SKM-1 (cell line): ENCODE measurements at regions not wholly inside any gene's neighbourhood (a gene's known extent, or its start where the extent isn't known, plus 50 kb on each side); places are given as distances from the start of the nearest gene placed in this dataset.

ENCODE experiments used
- DNase-seq: peaks from one replicate; lab custom pipeline; 2025; ENCODE audit not compliant: unreplicated experiment; lab: John Stamatoyannopoulos, UW

DNA sequence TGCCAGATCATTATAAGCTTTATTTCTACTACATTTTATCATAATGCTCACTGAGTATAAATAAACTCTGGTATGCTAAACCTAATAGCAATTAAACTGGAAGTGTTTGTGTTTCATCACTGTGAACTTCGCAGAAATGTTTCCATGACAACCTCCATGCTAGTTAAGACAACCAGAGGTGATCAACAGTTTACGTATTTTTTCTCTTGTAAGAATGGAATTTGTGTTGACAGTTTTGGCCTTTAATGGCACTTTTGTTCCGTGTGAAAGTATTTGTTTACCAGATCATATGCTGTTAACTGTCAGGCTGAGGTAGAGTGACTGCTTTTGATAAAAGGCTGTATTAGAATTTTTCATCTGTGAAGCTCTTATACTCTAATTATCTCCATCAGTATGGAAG lies 212.1 kb upstream of the PPP1R3A start:
- DNase-seq, result no peak

DNA sequence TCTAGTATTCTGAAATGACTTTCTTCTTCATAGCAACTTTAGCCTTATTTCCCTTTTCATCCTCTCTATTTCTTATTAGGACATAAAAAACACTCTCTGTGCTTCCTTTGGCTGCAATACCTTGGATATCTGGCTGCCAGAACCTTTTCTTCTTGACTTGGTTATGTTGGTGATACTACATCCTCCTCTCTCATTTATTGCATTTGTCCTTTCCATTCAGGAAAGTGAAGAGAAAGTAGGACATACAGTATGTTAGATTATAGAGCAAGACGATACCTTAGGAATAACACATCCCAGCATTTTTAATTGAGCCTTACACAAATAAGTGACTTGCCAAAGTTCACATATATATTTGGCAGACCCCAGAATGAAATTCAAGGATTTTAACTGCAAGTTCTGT lies 210.1 kb upstream of the PPP1R3A start:
- DNase-seq, result no peak

DNA sequence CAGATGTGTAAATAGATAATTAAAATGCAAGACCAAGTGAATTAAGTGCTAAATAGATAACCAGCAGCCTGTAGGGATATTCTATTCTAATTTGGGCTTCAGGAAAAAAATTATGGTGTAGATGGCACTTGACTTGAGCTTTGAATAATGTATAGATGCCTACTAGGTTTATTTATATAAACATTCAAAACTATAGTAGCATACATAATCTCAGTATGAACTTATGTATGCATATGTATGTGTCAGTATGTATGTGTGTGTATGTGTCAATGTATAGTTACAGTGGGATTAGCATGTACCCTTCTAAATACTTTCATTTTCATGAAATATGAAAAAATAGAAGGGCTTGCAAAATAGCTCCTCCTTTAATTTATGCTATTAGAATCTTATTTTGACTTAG lies 207.3 kb upstream of the PPP1R3A start:
- no peak for DNase-seq

DNA sequence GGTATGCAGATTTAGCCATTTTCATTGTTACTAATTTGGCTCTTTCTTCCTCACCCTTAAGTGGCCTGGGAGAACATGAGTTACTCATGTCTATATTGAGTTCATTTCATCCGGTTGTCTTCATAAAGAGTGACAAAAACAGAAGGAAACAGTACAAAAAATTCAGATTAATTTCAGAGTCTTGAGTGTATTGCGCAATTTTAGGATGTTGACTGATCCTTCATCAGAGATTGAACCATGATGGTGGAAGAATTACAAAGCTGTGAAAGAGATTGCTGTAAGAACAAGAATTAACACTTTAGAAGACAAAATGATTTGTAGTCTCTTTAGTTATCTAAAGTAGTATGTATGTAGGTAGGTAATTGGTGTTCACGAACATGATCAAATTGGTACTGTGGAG lies 194.0 kb upstream of the PPP1R3A start:
- no peak for DNase-seq

DNA sequence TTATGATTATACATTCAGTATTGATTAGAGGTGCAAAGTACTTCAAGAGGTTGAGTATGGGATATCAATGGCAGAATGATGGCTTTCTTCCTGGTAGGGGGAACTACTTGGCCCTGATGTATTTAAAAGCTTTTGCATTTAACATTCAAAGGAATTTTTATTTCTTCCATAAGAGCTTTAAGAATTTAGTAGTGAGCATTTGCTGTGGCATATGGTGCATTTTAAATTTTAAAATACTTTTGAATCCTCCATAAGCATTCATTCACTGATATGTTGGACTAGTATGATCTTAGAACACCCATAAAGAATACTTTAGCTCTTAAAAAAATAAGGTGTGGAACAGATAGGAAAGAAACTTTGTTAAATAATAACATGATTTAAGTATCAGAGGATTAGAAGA lies 191.9 kb upstream of the PPP1R3A start:
- DNase-seq, result no peak

DNA sequence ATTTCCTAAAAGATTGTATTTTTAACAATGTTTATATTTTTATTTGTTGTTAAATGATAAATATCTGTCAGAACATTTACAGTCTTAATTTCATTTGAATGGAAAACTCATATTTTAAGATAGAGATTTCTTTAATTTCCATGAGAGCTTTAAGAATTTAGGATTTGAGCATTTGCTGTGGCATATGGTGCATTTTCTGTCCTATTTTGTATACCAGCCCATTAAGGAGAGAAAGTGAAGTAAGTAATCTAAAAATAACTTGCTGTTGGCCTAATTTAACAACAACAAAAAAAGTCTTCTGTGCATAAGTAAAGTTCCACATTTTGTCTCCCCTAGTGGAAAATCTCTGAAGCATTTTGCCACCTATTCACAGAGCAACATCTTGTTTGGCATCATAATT lies 190.9 kb upstream of the PPP1R3A start:
- DNase-seq, result no peak

DNA sequence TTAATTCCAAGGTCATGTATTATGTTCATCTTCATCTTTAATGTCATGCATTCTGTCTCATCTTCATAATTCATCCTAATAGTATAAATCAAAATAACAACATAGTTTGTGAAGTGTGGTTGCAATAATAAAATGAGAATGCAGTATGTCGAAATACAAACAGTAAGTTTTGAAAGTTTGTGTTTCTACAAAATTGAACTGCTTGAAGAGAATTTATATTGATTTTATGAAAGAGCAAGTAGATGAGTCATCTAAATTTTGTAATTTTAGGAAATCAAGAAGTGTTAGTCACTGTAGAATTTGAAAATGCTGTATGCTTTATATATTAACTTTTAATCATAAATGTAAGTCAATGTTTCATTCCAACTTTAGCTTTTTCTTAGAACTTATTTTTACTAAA lies 190.5 kb upstream of the PPP1R3A start:
- no peak for DNase-seq

DNA sequence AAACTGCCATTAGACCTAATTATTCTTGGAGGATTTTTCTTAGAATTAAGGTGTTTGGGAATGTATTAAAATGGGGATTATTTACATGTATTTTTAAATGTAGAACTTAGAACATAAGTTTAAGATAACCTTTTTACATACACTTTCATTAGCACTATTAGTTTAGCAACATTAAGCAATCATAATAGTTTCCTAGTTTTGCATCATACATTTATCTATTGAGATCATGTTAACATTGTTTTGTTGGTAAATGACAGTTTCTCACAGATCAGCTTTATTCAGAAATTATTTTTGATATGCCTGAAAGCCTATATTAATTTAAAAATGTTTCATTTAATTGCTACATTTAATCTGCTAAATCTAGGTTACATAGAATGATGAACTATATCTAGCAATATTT lies 189.7 kb upstream of the PPP1R3A start:
- DNase-seq, result no peak

DNA sequence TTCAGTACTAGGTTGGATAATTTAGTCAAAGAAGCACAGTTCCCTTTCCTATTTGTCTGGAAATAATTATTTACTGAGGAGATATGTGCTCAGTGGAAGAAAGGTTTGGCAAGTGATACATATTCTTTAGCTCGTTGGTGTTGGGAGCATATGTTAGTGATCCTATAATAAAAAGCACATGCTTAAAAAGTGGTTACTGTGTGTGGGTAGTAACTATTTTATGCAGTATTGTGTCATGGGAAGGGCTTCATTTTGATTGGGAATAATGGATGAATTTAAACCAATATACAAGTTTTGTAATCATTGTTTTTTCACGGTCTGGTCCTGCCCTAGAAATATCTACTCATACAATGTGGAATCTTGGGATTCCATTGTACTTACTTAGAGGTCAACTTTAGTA lies 188.7 kb upstream of the PPP1R3A start:
- DNase-seq, result no peak

DNA sequence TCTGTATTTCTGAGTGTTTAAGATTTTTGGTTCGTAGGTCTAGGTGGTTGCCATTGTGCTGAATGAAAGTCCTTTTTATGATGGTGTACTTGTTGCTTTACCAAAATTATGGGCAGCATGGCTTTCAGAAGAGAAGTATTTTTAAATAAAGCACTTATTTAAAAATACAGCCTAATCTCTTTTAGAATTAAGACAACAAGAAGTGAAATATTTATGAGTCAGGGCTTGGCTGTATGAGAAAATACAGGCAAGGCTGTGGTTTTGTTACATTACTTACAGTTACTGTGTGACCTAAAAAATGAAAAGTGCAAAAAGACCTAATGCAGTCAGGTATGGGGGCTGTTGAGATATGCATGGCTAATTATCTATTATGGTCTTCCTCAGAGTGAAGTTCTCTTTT lies 185.2 kb upstream of the PPP1R3A start:
- no peak for DNase-seq

DNA sequence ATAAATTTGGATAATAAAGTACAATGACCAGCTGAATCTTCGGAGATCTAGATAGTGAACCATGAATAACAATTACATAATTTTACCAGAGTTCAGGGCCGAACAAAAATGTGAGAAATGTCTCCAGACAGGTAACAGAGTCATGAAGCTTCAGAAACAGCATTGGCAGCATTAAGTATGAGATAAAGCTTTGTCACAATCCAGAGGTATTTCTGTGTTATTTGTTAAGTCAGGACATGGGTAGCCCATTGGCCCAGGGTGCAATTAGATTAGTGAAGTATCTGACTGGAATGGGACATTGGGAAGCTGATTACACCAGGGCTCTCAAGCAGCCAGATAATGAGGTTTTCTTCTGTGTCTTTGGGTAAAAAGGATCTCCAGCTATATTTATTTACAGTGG lies 184.2 kb upstream of the PPP1R3A start:
- no peak for DNase-seq

DNA sequence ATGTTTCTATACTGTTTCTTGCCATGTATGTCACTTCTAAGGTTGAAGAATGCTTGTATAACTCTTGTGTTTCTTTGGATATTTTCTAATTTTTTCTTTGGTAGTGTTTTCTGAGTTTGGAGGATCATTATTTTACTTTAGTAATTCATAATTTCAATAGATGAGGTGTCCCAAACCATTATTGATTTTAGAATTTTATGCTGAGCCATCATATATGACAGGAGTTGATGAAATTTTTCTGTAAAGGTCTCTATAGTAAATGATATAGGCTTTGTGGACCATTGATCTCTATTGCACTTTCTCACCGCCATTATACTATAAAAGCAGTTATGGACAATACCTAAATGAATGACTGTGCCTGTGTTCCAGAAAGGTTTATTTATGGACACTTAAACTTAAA lies 183.3 kb upstream of the PPP1R3A start:
- DNase-seq, result no peak

DNA sequence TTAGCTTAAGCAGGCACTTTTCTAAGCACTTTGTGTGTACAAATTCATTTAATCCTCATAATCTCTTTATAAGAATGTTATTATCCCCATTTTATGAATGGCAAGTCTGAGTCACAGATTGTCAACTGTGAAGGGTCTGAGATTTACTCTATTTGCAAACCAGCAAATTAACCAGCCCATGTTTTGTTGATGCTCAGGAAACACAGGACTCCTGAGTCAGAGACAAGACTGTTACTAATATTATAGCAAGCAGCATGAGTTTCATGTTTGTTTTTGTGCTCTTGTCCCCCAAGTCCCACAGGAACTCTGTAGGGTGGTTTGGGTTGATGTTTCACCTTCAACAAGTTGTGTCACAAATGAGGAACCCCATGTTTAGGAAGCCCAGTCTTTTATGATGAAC lies 182.0 kb upstream of the PPP1R3A start:
- no peak for DNase-seq

DNA sequence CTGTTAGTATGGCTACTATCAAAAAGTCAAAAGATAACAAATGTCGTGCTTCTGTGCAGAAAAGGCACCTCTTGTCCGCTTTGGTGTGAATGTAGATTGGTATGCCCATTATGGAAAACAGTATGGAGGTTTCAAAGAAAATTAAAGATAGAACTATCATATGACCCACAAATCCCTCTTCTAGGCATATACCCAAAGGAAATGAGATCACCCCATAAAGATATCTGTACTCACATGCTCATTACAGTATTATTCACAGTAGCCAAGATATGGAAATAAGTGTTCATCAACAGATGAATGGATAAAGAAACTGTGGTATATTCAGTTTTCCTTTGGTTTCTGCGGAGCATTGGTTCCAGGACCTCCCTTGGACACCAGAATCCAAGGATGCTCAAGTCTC lies 180.5 kb upstream of the PPP1R3A start:
- no peak for DNase-seq

DNA sequence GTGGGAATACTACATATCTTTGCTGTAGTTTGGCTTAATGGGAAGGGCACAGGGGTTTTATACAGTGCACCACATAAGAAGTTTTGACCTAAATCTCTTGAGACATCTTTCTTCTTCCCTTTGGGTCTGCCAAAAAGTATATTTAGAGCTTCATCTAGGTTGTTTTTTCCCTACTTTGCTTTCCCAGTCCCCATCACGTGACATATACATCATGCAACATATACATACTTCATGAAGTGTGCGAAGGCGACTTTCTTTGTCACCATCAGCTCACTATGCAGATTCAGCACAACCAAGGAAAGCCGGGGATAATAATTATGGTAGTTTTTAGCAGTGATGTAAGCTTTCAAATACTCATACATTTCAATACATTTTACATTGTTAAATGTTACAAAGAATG lies 177.1 kb upstream of the PPP1R3A start:
- DNase-seq, result no peak

DNA sequence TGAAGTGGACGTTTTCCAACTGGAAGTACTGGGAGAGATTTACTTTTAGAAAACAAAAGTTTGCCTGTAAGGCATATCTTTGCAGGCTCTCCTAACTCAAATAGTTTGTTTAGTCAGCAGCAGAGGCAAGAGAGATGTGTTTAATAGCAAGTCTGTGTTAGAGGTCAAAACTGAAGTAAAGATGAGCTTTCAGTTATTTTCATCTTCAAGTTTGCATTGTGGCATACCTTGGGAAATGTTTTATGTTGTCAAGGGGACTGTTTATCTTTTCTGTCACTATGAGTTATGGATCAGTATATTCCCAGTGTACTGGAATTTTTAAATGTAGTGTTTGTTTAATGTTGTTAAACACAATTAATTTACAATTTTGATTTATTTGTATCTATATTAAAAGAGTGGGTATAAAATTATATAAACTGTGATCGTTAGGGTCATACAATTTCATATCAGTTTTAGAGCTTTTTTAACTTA lies 169.7 kb upstream of the PPP1R3A start:
- DNase-seq, result no peak

DNA sequence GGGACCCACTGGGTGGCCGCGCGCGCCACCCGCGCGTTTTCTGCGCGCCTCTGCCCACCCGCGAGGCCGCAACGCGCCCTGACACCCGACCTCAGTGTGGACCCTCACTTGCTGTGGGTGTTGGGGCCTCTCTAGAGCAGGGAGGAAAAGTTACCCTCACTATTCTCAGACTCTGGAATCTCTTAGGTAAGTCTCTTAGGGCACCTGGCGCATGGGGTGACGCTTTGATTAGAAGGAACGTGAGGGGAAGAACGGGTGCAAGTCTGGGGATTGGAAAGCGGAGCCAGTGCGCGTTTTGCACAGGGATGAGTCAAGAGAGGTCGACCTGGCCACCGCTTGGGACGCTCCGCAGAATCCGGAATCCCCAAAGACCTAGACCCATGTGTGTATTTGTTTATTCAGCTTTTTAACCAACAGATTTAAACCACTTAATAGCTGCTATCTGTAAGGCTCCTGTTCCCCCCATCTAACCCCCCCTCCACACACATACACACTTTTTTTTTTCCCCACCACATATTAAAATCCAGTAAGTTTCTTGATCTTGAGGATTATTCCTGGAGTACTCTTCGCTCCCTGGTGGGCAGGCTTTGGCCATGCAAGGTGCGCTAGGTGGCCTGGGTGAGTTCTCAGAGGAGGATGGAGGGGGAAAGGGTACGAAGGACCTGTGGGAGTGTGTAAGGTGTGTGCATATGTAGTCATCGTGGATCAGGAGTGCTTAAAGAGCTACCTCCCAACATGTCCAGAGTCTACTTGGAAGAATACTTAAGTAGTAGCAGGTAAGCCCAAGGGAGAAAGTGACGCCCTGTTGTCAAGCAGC lies 169.1 kb upstream of the PPP1R3A start:
- no peak for DNase-seq

DNA sequence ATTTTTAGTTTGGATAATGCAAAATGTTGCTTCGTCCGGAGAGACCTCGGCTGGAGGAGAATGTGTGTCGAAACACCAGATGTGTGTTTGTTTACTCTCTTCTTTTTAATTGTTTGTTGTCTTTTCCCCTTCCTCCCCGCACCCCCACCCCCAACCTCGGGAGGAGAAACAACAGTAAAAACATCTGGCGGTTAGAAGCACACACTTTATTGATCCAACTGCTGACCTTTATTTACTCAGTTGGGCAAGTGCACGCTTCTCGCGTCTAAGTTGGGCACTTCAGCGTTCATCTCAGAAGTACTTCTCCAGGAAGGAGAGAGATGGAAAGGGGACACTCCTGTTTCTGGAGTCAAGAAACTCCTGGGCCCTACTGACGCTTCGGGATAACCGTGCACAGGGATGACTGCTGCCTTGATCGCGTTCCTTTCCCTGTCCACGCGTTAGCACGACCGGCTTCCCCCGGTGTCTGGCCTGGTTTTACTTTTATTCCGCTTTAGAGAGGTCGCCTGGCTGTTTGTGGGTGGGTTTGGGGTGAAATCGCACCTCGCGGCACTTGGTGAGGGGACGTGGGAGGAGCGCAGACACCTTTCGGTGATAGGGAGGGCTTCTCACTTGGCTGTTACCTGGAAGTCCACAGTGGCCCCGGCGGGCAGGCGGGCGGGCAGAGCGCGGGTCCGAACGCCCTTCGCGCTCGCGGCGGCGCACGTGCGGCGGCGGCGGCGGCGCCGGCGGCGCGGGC lies 168.3 kb upstream of the PPP1R3A start:
- no peak for DNase-seq

DNA sequence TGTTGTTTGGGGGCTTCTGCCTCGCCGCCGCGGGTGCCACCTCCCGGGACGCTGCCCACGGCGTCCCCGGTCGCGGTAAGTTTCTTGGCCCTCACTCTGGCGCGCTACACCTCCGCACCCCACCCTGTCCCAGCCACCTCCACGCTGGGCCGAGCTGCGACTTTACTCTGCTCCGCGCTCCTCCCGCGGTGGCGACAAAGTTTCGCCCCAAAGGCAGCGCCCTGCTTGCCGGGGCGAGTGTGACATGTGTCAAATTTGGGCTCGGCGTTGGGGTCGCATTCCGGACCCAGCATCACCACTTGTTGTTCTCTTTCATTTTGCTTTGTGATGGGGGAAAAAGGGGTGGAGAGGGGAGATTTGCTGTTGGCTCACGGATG lies 167.7 kb upstream of the PPP1R3A start:
- no peak for DNase-seq

DNA sequence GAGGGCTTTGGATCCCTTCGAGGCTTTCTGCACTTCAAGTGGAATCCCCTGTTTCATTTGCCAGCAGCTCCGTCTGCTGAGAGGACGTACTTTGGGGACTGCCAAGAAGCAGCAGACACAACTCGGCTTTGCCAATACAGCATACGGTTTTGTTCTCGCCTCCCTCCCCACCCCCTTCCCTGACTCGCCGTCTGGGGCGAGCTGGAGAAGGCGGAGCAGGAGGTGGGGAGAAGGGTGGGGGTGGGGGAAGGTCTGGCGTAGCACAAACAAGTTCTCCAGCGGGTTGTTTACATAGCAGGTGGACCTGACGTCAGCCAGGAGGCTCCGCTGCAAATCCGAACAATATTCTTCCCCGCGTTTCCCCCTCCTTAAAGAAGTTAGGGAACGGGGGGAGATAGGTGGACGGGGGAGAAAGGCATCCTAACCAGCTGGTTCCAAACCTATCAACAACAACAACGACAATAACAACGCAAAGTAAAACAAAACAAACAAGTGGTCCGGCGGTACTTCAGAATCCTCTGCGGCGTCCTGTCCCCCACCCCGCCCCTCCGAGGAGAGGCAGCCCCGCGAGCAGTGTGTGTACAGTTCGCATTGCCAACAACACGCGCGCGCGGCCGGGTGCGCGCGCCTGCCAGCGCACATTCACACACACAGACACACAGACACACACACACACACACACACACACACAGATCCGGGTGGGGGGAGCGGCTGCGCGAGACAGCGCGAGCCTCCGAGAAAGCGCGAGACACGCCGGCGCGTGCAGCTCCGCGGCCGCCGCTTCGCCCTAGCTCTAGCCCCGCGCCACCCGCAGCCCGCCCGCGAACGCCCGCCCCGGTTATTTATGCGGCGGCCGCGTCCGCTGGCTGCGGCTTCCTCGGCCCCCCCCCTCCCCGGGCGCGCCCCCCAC lies 167.0 kb upstream of the PPP1R3A start:
- DNase-seq, result peak; percentile 69

DNA sequence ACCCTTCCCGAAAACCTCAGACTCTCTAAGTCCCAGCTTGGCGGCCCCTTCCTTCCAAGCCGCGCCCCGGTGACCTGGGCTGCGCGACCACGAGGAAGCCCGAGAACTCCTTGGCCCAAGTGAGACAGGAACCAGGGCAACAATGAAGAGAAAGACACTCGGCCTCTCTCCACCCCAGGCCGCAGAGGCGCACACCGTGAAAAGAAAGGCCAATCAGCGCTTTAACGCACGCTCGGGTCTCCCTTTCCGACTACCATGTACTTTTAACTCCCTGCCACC lies 166.4 kb upstream of the PPP1R3A start:
- no peak for DNase-seq
